ENCODE measurements at regions not wholly inside any gene's neighbourhood (a gene's known extent, or its start where the extent isn't known, plus 50 kb on each side); places are given as distances from the start of the nearest gene placed in this dataset.

DNA sequence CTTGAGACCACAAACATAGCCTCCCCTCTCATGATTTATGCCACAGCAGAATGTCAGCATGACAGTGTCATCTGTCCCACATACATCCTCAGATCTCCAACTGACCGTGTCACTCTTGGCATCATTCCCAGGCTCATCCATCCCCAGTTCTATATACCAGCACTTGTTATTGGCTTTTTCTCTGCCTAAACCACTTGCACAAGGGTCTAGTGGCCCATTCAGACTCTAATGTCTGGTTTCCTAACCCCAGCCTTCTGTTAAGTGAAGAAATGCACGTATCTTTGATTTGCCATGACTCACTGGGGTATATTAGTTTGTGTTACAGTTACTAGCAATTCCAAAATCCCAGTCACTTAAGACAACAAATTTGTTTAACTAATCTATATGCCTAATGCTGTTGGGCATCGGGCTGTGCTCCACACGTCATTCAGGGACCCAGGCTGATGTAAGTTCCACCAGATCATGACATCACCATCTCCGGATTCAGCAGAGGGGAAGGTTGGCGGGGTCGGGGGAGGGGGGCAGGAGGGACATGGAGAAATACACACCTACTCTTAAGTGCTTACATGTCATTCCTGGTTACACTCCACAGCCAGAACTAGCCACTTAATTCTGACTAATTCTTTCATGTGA, 517.4 kb downstream of the BUD13 start:
- no peak overlapping the region for H3K27ac ChIP-seq
- WGBS, 2 donors = 74 to 84% methylated on average over 5 to 7 of the region's 7 CpGs
- intact Hi-C loops (cut with DNase I; ENCODE audit: low total_unique reads) = no loop called here
- H3K4me1 ChIP-seq = no peaks in the 10 kb centered on the region
- H3K27me3 ChIP-seq = no peaks in the 10 kb centered on the region
- no peaks in the 10 kb centered on the region for H3K9me3 ChIP-seq
- no peak overlapping the region for H3K4me3 ChIP-seq
- DNase-seq = no peak
- no peaks in the 10 kb centered on the region for H3K36me3 ChIP-seq (ENCODE audit: low read depth, missing control alignments)
- no peak for TF ChIP-seq POLR2A (IDR thresholded peaks at IDR 0.05)
- TF ChIP-seq, protein P1, sequence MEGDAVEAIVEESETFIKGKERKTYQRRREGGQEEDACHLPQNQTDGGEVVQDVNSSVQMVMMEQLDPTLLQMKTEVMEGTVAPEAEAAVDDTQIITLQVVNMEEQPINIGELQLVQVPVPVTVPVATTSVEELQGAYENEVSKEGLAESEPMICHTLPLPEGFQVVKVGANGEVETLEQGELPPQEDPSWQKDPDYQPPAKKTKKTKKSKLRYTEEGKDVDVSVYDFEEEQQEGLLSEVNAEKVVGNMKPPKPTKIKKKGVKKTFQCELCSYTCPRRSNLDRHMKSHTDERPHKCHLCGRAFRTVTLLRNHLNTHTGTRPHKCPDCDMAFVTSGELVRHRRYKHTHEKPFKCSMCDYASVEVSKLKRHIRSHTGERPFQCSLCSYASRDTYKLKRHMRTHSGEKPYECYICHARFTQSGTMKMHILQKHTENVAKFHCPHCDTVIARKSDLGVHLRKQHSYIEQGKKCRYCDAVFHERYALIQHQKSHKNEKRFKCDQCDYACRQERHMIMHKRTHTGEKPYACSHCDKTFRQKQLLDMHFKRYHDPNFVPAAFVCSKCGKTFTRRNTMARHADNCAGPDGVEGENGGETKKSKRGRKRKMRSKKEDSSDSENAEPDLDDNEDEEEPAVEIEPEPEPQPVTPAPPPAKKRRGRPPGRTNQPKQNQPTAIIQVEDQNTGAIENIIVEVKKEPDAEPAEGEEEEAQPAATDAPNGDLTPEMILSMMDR (IDR thresholded peaks at IDR 0.05) = no peak

DNA sequence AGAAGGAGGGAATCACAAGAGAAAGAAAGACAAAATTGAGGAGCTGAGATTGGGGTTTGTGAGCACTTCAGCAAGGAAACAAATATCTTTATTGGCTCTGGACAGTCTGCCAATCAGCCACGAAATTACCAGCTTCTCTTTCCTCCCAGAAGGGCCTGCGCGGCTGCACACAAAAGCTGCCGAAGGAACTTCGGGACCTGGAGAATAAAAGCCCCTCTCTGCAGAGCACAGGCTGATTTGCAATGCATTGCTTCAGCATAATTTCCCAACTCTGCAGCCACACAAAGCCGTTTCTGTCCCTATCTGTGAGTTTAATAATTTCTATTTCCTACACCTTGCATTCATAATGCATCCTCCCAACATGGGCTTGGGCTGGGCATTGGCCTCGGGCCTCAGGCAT, 522.6 kb downstream of the BUD13 start:
- no peaks in the 10 kb centered on the region for H3K9me3 ChIP-seq
- H3K4me1 ChIP-seq = no peaks in the 10 kb centered on the region
- no peak for DNase-seq
- H3K27me3 ChIP-seq = no peaks in the 10 kb centered on the region
- TF ChIP-seq, protein P1 (IDR thresholded peaks at IDR 0.05) = no peak
- TF ChIP-seq POLR2A (IDR thresholded peaks at IDR 0.05) = no peak
- intact Hi-C loops (cut with DNase I; ENCODE audit: low total_unique reads) = no loop called here
- no peak overlapping the region for H3K4me3 ChIP-seq
- 90 to 97% methylated on average over 7 of the region's 7 CpGs for WGBS, 2 donors
- H3K36me3 ChIP-seq (ENCODE audit: low read depth, missing control alignments) = no peaks in the 10 kb centered on the region
- H3K27ac ChIP-seq = no peak overlapping the region

DNA sequence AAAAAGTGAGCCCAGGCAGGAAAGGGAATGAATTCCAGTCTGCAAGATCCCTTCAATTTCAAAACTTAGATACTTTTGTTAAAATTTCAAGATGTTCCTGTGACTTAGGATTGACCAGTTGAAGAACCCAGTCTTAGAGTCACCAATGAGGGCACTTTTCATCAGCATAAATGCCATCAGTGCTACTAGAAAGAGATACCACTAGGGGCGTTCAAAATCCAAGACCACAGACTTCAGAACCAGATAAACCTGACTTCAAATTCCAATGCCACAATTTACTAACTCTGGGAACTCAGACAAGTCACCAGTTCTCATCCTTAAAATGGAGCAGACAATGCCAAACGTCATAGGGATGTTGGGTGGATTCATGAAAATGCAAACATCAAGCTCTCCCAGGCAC, 523.2 kb downstream of the BUD13 start:
- no peak for TF ChIP-seq POLR2A (IDR thresholded peaks at IDR 0.05)
- TF ChIP-seq, protein P1 (IDR thresholded peaks at IDR 0.05) = no peak
- H3K27me3 ChIP-seq = no peaks in the 10 kb centered on the region
- no peak overlapping the region for H3K4me3 ChIP-seq
- 75 to 98% methylated on average over 2 of the region's 2 CpGs for WGBS, 2 donors
- H3K36me3 ChIP-seq (ENCODE audit: low read depth, missing control alignments) = no peaks in the 10 kb centered on the region
- no peaks in the 10 kb centered on the region for H3K4me1 ChIP-seq
- intact Hi-C loops (cut with DNase I; ENCODE audit: low total_unique reads) = no loop called here
- no peaks in the 10 kb centered on the region for H3K9me3 ChIP-seq
- H3K27ac ChIP-seq = no peak overlapping the region
- no peak for DNase-seq

DNA sequence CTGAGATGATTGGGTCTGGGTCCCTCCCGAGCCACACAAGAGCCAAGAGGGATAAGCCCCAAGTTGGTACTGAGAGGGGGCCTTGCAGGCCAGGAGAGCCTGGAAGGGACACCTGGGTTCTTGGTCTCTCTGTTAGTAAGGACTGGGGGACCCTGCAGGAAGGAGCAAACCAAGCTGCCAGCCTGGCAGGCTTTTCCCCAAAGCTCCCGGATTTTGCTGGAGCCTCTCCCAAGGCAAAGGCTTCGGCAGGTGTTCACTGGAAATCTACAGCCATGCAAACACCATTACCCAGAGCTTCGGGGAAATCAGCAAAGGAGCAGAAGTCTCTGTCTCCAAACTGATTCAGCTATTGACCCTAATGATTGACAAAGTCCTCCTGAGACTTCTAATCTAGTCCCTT, 527.9 kb downstream of the BUD13 start:
- Histone ChIP-seq H3K4me3 (no peak overlapping the region), H3K4me1 (no peaks in the 10 kb centered on the region), H3K9me3 (no peaks in the 10 kb centered on the region), H3K27me3 (no peaks in the 10 kb centered on the region), H3K36me3 (ENCODE audit: low read depth, missing control alignments) (no peaks in the 10 kb centered on the region), H3K27ac (no peak overlapping the region)
- no peak for TF ChIP-seq POLR2A (IDR thresholded peaks at IDR 0.05)
- TF ChIP-seq, protein P1 (IDR thresholded peaks at IDR 0.05) = no peak
- no peak for DNase-seq
- intact Hi-C loops (cut with DNase I; ENCODE audit: low total_unique reads) = no loop called here
- WGBS, 2 donors = 82 to 90% methylated on average over 3 to 4 of the region's 4 CpGs

DNA sequence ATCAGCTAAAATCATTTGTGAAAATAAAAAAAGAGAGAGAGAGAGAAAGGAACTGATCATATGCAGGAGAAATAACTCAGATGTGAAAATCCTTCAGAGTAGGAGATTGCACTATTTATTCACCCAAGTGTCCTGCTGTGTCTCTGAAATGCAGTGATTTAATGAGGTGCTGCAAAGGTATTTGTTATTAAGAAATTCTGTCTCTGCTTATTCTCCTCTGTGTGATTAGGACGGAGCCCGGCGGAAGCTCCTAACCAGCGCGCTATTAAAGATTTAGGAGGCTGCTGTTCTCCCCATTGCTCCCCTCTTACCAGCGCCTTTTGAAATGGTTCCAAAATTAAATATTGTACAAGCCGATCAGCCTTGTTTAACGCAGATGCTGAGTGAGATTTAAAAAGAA, 528.3 kb downstream of the BUD13 start:
- Histone ChIP-seq H3K27me3 (no peaks in the 10 kb centered on the region), H3K36me3 (ENCODE audit: low read depth, missing control alignments) (no peaks in the 10 kb centered on the region), H3K27ac (no peak overlapping the region), H3K4me3 (no peak overlapping the region), H3K9me3 (no peaks in the 10 kb centered on the region), H3K4me1 (no peaks in the 10 kb centered on the region)
- 68 to 75% methylated on average over 8 of the region's 8 CpGs for WGBS, 2 donors
- intact Hi-C loops (cut with DNase I; ENCODE audit: low total_unique reads) = no loop called here
- DNase-seq = no peak
- TF ChIP-seq, protein P1 (IDR thresholded peaks at IDR 0.05) = no peak
